Fibroblast of lung (primary cell): ENCODE measurements at regions not wholly inside any gene's neighbourhood (a gene's known extent, or its start where the extent isn't known, plus 50 kb on each side); places are given as distances from the start of the nearest gene placed in this dataset.

Experiments
- DNase-seq, 2 donors: peaks; one replicate each; pipeline versions ENCODE4 v3.0.0 to v3.0.0-alpha.2; 2010; ENCODE audit warnings: low read depth in 2 of 2
- H2AFZ ChIP-seq: 2 replicates; pipeline ENCODE4 v1.5.1; 2012; ENCODE audit warnings: low read length, control low read depth, inconsistent platforms
- H3K27ac ChIP-seq: 2 replicates; pipeline ENCODE4 v1.5.1; 2011; ENCODE audit warnings: low read length, control low read depth; ENCODE audit not compliant: insufficient read depth
- H3K27me3 ChIP-seq: 2 replicates; pipeline ENCODE4 v1.5.1; 2011; ENCODE audit warnings: mild to moderate bottlenecking, low read length; ENCODE audit not compliant: control insufficient read depth, insufficient read depth
- H3K36me3 ChIP-seq: 2 replicates; pipeline ENCODE4 v1.5.1; 2011; ENCODE audit warnings: low read length; ENCODE audit not compliant: control insufficient read depth, insufficient read depth
- H3K4me1 ChIP-seq: 2 replicates; pipeline ENCODE4 v1.5.1; 2011; ENCODE audit warnings: low read length; ENCODE audit not compliant: control insufficient read depth, insufficient read depth; ENCODE audit errors: extremely low read depth
- H3K4me2 ChIP-seq: 2 replicates; pipeline ENCODE4 v1.5.1; 2011; ENCODE audit warnings: low read length, control low read depth; ENCODE audit not compliant: insufficient read depth; ENCODE audit errors: extremely low read depth
- H3K4me3 ChIP-seq, 4 experiments: fragments of 200-600 bp in 1 of 4; sonication (generic) in 1 of 4; replicated peaks in 1 of 4; 2 replicates each; pipeline ENCODE4 v1.5.1; 2011 to 2016; ENCODE audit warnings: low read length in 4 of 4, low read depth in 3 of 4, mild to moderate bottlenecking in 3 of 4, control low read depth in 2 of 4, inconsistent platforms in 1 of 4, mixed read lengths in 1 of 4; ENCODE audit not compliant: insufficient read depth in 1 of 4; ENCODE audit errors: control extremely low read depth in 1 of 4
- H3K79me2 ChIP-seq: 2 replicates; pipeline ENCODE4 v1.5.1; 2012; ENCODE audit warnings: mild to moderate bottlenecking, low read length, inconsistent platforms; ENCODE audit not compliant: control insufficient read depth, insufficient read depth
- H3K9ac ChIP-seq: 2 replicates; pipeline ENCODE4 v1.5.1; 2011; ENCODE audit warnings: mild to moderate bottlenecking, low read length, control low read depth; ENCODE audit not compliant: insufficient read depth
- H3K9me3 ChIP-seq: 2 replicates; pipeline ENCODE4 v1.5.1; 2012; ENCODE audit warnings: low read depth, low read length; ENCODE audit not compliant: control insufficient read depth, insufficient read depth
- H4K20me1 ChIP-seq: 2 replicates; pipeline ENCODE4 v1.5.1; 2011; ENCODE audit warnings: low read length; ENCODE audit not compliant: control insufficient read depth, insufficient read depth; ENCODE audit errors: extremely low read depth
- CTCF ChIP-seq, 2 donors: IDR thresholded peaks in 1 of 2; conservative IDR thresholded peaks in 1 of 2; 1 replicate in 1 of 2; 2 replicates in 1 of 2; pipeline ENCODE4 v1.5.1; 2011 to 2012; ENCODE audit warnings: low read length in 2 of 2, control low read depth in 1 of 2, inconsistent platforms in 1 of 2, low read depth in 1 of 2, mild to moderate bottlenecking in 1 of 2
- EZH2 ChIP-seq: IDR thresholded peaks from 2 replicates; pipeline ENCODE4 v1.5.1; 2012; ENCODE audit warnings: low read length, control low read depth, mild to moderate bottlenecking; ENCODE audit errors: missing control alignments

DNA sequence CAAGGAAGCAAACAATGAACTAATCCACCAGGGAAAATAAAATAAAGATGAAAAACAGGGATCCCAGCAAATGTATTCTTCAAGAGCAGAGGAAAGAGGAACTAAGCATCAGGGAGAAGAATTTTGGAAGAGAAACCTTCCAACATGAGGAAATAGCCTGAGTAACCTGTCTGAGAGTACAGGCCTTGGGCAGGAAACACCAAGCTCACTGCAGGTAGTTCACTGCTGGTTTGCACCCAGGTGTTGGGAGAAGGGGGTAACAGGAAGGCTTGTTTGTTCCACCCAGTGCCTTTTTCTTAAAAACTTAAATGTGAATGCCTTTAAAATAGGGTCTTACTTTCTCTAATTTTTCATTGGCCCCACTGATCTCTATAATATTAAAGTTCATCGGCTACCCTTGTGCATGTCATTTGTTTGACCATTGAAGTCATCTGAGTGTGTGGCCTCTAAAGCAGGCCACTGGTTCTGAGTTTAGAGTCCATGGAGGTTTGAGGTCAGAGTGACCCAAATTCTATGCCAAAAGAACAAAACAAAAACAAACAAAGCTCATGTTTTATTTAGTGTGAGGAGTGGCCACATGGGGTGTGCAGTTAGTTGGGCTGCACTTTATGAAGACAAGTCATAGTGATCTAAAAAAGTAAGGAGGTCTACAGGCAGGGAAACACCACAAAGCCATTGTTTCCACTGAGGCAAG is 62.9 kb upstream of the COX10 start:
- no peak overlapping the region for H3K4me2 ChIP-seq

GRCh38 chr17:14007951-14008350 is 61.4 kb upstream of the COX10 start:
- no peak for DNase-seq
- no peaks in the 10 kb centered on the region for H3K27me3 ChIP-seq

More for the DNA sequence above, 62.9 kb upstream of the COX10 start:
- H3K9ac ChIP-seq, result no peak overlapping the region
- no peak overlapping the region for H3K27ac ChIP-seq
- no peak overlapping the region for H3K4me3 ChIP-seq
- no peaks in the 10 kb centered on the region for H3K4me1 ChIP-seq
- no peaks in the 10 kb centered on the region for H4K20me1 ChIP-seq
- H3K9me3 ChIP-seq, result no peaks in the 10 kb centered on the region
- no peaks in the 10 kb centered on the region for H3K36me3 ChIP-seq
- H2AFZ ChIP-seq, result no peak overlapping the region
- no peak for DNase-seq
- no peaks in the 10 kb centered on the region for H3K27me3 ChIP-seq
- TF ChIP-seq EZH2, result no peak
- no peaks in the 10 kb centered on the region for H3K79me2 ChIP-seq

GRCh38 chr17:14011036-14011692 is 58.1 kb upstream of the COX10 start:
- Histone ChIP-seq H3K9me3 (no peaks in the 10 kb centered on the region), H3K4me1 (no peaks in the 10 kb centered on the region), H3K36me3 (no peaks in the 10 kb centered on the region), H4K20me1 (no peaks in the 10 kb centered on the region), H3K4me3 (no peak overlapping the region), H3K79me2 (no peaks in the 10 kb centered on the region), H3K27me3 (no peaks in the 10 kb centered on the region), H3K27ac (no peak overlapping the region), H3K4me2 (no peak overlapping the region), H3K9ac (no peak overlapping the region), H2AFZ (no peak overlapping the region)
- DNase-seq, result no peak
- TF ChIP-seq EZH2, result no peak
- TF ChIP-seq CTCF (conservative IDR thresholded peaks at IDR 0.05 in 1 of 2, IDR thresholded peaks at IDR 0.05 in 1 of 2; ENCODE audit: low read depth in 1 of 2, low read length in 2 of 2), result no peak

More at GRCh38 chr17:14007951-14008350, 61.4 kb upstream of the COX10 start:
- Histone ChIP-seq H3K36me3 (no peaks in the 10 kb centered on the region), H3K27ac (no peak overlapping the region), H3K4me1 (no peaks in the 10 kb centered on the region), H3K79me2 (no peaks in the 10 kb centered on the region), H4K20me1 (no peaks in the 10 kb centered on the region), H3K9me3 (no peaks in the 10 kb centered on the region), H3K9ac (no peak overlapping the region), H3K4me2 (no peak overlapping the region), H2AFZ (no peak overlapping the region), H3K4me3 (no peak overlapping the region)
- TF ChIP-seq CTCF (conservative IDR thresholded peaks at IDR 0.05 in 1 of 2, IDR thresholded peaks at IDR 0.05 in 1 of 2; ENCODE audit: low read depth in 1 of 2, low read length in 2 of 2) (no peak), EZH2 (no peak)
